ENCODE measurements at regions not wholly inside any gene's neighbourhood (a gene's known extent, or its start where the extent isn't known, plus 50 kb on each side); places are given as distances from the start of the nearest gene placed in this dataset.

DNA sequence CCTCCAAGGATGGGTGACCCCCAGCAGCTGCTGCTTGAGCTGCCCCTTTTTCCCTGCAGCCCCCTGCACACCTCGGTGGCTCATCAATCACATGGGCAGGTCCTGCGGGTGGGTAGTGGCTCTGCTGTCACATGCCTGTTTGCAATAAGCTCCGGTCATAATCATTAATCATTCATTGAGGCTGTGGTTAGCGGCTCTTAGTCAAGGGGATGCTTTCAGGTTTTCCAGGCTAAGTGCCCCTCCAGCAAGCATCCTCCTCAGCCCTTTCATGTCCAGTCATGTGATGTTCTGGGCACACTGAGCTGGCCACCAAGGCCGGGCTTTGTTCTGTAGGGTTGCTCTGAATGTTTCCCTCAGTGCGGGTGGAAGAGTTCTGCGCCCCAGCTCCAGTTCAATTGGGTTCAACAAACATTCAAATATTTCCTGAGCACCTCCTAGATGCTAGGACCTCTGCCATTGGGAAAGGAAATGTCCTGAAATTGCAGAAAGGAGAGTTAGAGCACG lies 96.4 kb upstream of the LDAH start:
- Histone ChIP-seq H3K27me3 (ENCODE audit: insufficient read depth, low read length) (no peaks in the 10 kb centered on the region), H3K4me2 (ENCODE audit: low read length) (no peak overlapping the region), H3K4me3 (ENCODE audit: insufficient read depth, low read depth, low read length) (no peak overlapping the region), H3K36me3 (ENCODE audit: insufficient read depth, low read length) (no peaks in the 10 kb centered on the region), H2AFZ (ENCODE audit: low read depth, low read length) (no peak overlapping the region), H3K9me3 (ENCODE audit: insufficient read depth, low read depth, low read length) (no peaks in the 10 kb centered on the region), H3K27ac (ENCODE audit: low read depth, low read length) (no peak overlapping the region), H4K20me1 (ENCODE audit: insufficient read depth, low read length) (no peaks in the 10 kb centered on the region), H3K9ac (ENCODE audit: low read length) (no peak overlapping the region), H3K4me1 (ENCODE audit: insufficient read depth, low read length) (peaks cover 4% of the 10 kb centered on the region), H3K79me2 (ENCODE audit: insufficient read depth, low read length) (no peaks in the 10 kb centered on the region)
- H3K4me1 Mint-ChIP-seq (ENCODE audit: low read depth, unreplicated experiment): no peaks in the 10 kb centered on the region
- H3K36me3 Mint-ChIP-seq (ENCODE audit: low read depth, unreplicated experiment): no peaks in the 10 kb centered on the region
- H3K27ac Mint-ChIP-seq (ENCODE audit: unreplicated experiment): no peak overlapping the region
- no peak for TF ChIP-seq EZH2 (IDR thresholded peaks at IDR 0.05; ENCODE audit: insufficient read depth, low read length)
- TF ChIP-seq, protein P1, sequence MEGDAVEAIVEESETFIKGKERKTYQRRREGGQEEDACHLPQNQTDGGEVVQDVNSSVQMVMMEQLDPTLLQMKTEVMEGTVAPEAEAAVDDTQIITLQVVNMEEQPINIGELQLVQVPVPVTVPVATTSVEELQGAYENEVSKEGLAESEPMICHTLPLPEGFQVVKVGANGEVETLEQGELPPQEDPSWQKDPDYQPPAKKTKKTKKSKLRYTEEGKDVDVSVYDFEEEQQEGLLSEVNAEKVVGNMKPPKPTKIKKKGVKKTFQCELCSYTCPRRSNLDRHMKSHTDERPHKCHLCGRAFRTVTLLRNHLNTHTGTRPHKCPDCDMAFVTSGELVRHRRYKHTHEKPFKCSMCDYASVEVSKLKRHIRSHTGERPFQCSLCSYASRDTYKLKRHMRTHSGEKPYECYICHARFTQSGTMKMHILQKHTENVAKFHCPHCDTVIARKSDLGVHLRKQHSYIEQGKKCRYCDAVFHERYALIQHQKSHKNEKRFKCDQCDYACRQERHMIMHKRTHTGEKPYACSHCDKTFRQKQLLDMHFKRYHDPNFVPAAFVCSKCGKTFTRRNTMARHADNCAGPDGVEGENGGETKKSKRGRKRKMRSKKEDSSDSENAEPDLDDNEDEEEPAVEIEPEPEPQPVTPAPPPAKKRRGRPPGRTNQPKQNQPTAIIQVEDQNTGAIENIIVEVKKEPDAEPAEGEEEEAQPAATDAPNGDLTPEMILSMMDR (IDR thresholded peaks at IDR 0.05; ENCODE audit: insufficient read depth, low read depth, low read length): no peak
- H3K4me3 Mint-ChIP-seq (ENCODE audit: unreplicated experiment): no peak overlapping the region
- no peak for DNase-seq (ENCODE audit: low read depth)
- peaks cover 58% of the 10 kb centered on the region for H3K27me3 Mint-ChIP-seq (ENCODE audit: low read depth, unreplicated experiment)
- H3K9me3 Mint-ChIP-seq (ENCODE audit: unreplicated experiment): no peaks in the 10 kb centered on the region
- FAIRE-seq: no peak

DNA sequence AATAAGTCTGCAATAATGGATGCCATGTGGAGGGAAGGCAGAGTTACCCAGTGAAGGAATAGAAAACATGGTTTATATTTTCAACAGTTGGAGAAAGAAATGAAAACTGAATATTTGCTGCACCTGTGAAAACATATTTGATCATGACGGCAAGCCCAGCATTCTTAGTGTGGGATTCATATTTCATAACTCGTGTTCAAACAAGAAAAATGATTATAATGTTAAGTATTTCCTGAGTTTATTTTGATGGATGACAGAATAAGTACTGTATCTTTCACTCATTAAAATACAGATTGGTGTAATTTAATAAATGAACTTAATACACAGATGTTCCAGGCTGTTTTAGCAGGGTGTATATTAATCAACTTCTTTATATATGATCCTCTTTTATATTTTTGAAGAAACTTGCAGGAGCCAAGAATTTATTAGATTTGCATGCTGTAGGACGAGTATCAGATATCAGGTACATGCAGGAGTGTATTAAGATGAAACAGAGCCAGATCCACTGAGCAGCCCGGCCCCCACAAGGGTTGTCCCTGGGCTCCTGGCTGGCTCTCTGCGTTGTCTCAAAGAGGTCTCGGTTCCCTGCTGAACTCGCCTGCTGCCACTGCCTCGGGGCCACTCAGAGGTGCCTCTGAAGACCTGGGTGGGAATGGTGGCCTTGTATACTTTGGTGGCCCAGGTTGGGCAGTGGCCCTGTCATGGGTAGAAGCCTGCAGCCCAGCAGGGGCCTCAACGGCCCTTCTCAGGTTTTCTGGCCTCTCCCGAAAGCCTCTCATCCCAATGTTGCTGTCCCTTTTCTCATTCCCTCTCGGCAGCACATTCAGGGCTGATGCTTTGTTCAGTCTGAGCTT lies 95.0 kb upstream of the LDAH start:
- no peaks in the 10 kb centered on the region for H3K79me2 ChIP-seq (ENCODE audit: insufficient read depth, low read length)
- FAIRE-seq (no peak), DNase-seq (ENCODE audit: low read depth) (peak; percentile 22)
- no peak overlapping the region for H3K9ac ChIP-seq (ENCODE audit: low read length)
- Mint-ChIP-seq H3K4me3 (ENCODE audit: unreplicated experiment) (no peak overlapping the region), H3K9me3 (ENCODE audit: unreplicated experiment) (no peaks in the 10 kb centered on the region), H3K27me3 (ENCODE audit: low read depth, unreplicated experiment) (peaks cover 58% of the 10 kb centered on the region), H3K36me3 (ENCODE audit: low read depth, unreplicated experiment) (no peaks in the 10 kb centered on the region), H3K27ac (ENCODE audit: unreplicated experiment) (no peak overlapping the region), H3K4me1 (ENCODE audit: low read depth, unreplicated experiment) (no peaks in the 10 kb centered on the region)
- peaks cover 4% of the 10 kb centered on the region for H3K4me1 ChIP-seq (ENCODE audit: insufficient read depth, low read length)
- no peaks in the 10 kb centered on the region for H4K20me1 ChIP-seq (ENCODE audit: insufficient read depth, low read length)
- no peaks in the 10 kb centered on the region for H3K9me3 ChIP-seq (ENCODE audit: insufficient read depth, low read depth, low read length)
- no peaks in the 10 kb centered on the region for H3K27me3 ChIP-seq (ENCODE audit: insufficient read depth, low read length)
- peak overlapping the region; percentile 19 for H3K27ac ChIP-seq (ENCODE audit: low read depth, low read length)
- peak overlapping the region; percentile 37 for H3K4me2 ChIP-seq (ENCODE audit: low read length)
- H3K36me3 ChIP-seq (ENCODE audit: insufficient read depth, low read length): no peaks in the 10 kb centered on the region
- TF ChIP-seq, protein P1 (IDR thresholded peaks at IDR 0.05; ENCODE audit: insufficient read depth, low read depth, low read length): no peak
- TF ChIP-seq EZH2 (IDR thresholded peaks at IDR 0.05; ENCODE audit: insufficient read depth, low read length): no peak
- H3K4me3 ChIP-seq (ENCODE audit: insufficient read depth, low read depth, low read length): no peak overlapping the region
- H2AFZ ChIP-seq (ENCODE audit: low read depth, low read length): no peak overlapping the region

DNA sequence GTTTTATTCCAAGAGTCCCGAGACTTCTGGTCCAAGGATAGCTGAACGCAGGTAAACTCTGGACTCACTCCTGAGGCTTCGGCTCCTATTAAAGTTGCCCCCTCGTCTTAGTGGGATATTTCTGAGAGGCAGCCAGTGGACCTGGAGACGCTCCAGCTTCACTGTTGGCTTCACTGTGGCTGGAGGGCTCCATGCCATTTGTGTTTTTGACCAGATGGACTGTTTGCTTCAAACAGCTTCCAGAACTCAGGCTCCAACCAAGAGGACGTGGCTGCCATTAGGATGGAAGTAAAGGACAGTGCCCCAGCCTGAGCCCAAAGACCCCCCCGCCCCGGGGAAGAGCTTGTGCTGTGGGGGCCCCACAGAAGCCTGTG lies 94.4 kb upstream of the LDAH start:
- Mint-ChIP-seq H3K4me3 (ENCODE audit: unreplicated experiment) (no peak overlapping the region), H3K36me3 (ENCODE audit: low read depth, unreplicated experiment) (no peaks in the 10 kb centered on the region), H3K4me1 (ENCODE audit: low read depth, unreplicated experiment) (no peaks in the 10 kb centered on the region), H3K27me3 (ENCODE audit: low read depth, unreplicated experiment) (peaks cover 56% of the 10 kb centered on the region), H3K9me3 (ENCODE audit: unreplicated experiment) (no peaks in the 10 kb centered on the region), H3K27ac (ENCODE audit: unreplicated experiment) (no peak overlapping the region)
- no peak overlapping the region for H3K27ac ChIP-seq (ENCODE audit: low read depth, low read length)
- H3K79me2 ChIP-seq (ENCODE audit: insufficient read depth, low read length): no peaks in the 10 kb centered on the region
- no peaks in the 10 kb centered on the region for H3K36me3 ChIP-seq (ENCODE audit: insufficient read depth, low read length)
- no peaks in the 10 kb centered on the region for H3K9me3 ChIP-seq (ENCODE audit: insufficient read depth, low read depth, low read length)
- H3K27me3 ChIP-seq (ENCODE audit: insufficient read depth, low read length): no peaks in the 10 kb centered on the region
- no peak for TF ChIP-seq EZH2 (IDR thresholded peaks at IDR 0.05; ENCODE audit: insufficient read depth, low read length)
- TF ChIP-seq, protein P1 (IDR thresholded peaks at IDR 0.05; ENCODE audit: insufficient read depth, low read depth, low read length): no peak
- H3K9ac ChIP-seq (ENCODE audit: low read length): no peak overlapping the region
- H3K4me2 ChIP-seq (ENCODE audit: low read length): peak overlapping the region; percentile 37
- FAIRE-seq (no peak), DNase-seq (ENCODE audit: low read depth) (no peak)
- H3K4me1 ChIP-seq (ENCODE audit: insufficient read depth, low read length): peaks cover 4% of the 10 kb centered on the region
- H3K4me3 ChIP-seq (ENCODE audit: insufficient read depth, low read depth, low read length): no peak overlapping the region
- H4K20me1 ChIP-seq (ENCODE audit: insufficient read depth, low read length): no peaks in the 10 kb centered on the region
- H2AFZ ChIP-seq (ENCODE audit: low read depth, low read length): no peak overlapping the region

Data from astrocyte (in vitro differentiated cells and primary cell).